ENCODE measurements at regions not wholly inside any gene's neighbourhood (a gene's known extent, or its start where the extent isn't known, plus 50 kb on each side); places are given as distances from the start of the nearest gene placed in this dataset.

- Histone ChIP-seq H3K9ac (ENCODE audit: low read length) (no peak overlapping the region), H3K4me2 (ENCODE audit: low read length, poor library complexity, severe bottlenecking) (no peak overlapping the region), H3K79me1 (replicated peaks; ENCODE audit: low read length, poor library complexity, severe bottlenecking) (no peaks in the 10 kb centered on the region), H2AK5ac (ENCODE audit: low read length, severe bottlenecking) (no peak overlapping the region), H3K14ac (ENCODE audit: low read length in 2 of 2) (no peak overlapping the region), H2BK12ac (ENCODE audit: low read length in 2 of 2) (no peak overlapping the region), H3K36me3 (ENCODE audit: control insufficient read depth in 1 of 2, insufficient read depth in 2 of 2, low read depth in 1 of 2, low read length in 2 of 2) (no peaks in the 10 kb centered on the region), H3K27me3 (ENCODE audit: control insufficient read depth in 1 of 2, insufficient read depth in 1 of 2, low read length in 2 of 2) (no peaks in the 10 kb centered on the region), H2BK120ac (ENCODE audit: low read depth, low read length) (no peak overlapping the region), H3K4me3 (ENCODE audit: insufficient read depth in 1 of 2, low read depth in 1 of 2, low read length in 2 of 2) (no peak overlapping the region), H3K18ac (ENCODE audit: low read depth in 1 of 2, low read length in 2 of 2) (no peak overlapping the region), H2BK5ac (ENCODE audit: low read depth, low read length, poor library complexity, severe bottlenecking) (no peak overlapping the region), H2AFZ (ENCODE audit: low read depth, low read length) (no peak overlapping the region), H2BK15ac (ENCODE audit: low read depth, poor library complexity, severe bottlenecking) (no peak overlapping the region), H3K23ac (ENCODE audit: low read length in 2 of 2) (no peak overlapping the region), H4K91ac (ENCODE audit: low read length) (no peak overlapping the region), H3K4me1 (ENCODE audit: control insufficient read depth, insufficient read depth, low read depth, low read length) (no peaks in the 10 kb centered on the region), H3K27ac (ENCODE audit: low read length, poor library complexity, severe bottlenecking) (no peak overlapping the region), H3K9me3 (ENCODE audit: control insufficient read depth, low read length) (no peaks in the 10 kb centered on the region), H4K8ac (ENCODE audit: low read length) (no peak overlapping the region), H3K4ac (ENCODE audit: low read depth in 1 of 2, low read length in 2 of 2) (no peak overlapping the region)
- WGBS = 100% methylated on average over 1 of the region's 2 CpGs
- DNase-seq = no peak
Observed at GRCh38 chr2:137893145-137893544, 71.1 kb upstream of the HNMT start.

DNA sequence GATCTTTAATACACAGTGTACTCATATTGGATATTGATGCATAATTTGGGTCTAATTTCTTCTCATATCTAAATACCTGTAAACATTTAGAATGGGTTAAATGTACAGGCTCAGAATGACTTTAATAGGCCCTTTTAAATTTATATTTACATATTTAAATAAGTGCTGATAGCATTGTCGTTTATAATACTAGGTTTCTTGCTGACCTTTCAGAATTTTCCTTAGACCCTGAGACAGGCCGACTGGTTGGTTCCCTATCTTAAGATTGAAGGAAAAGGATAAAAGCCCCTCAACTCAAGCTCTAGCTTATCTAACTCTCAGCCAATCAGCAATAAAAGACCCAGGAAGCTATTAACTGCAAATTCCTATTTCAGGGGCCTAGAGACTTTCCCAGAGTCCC, 67.8 kb upstream of the HNMT start:
- H4K91ac ChIP-seq (ENCODE audit: low read length) = no peak overlapping the region
- no peak overlapping the region for H3K4me2 ChIP-seq (ENCODE audit: low read length, poor library complexity, severe bottlenecking)
- H3K9ac ChIP-seq (ENCODE audit: low read length) = no peak overlapping the region
- H3K27me3 ChIP-seq (ENCODE audit: control insufficient read depth in 1 of 2, insufficient read depth in 1 of 2, low read length in 2 of 2) = no peaks in the 10 kb centered on the region
- no peak for DNase-seq
- H2BK15ac ChIP-seq (ENCODE audit: low read depth, poor library complexity, severe bottlenecking) = no peak overlapping the region
- no peak overlapping the region for H3K27ac ChIP-seq (ENCODE audit: low read length, poor library complexity, severe bottlenecking)
- no peak overlapping the region for H3K18ac ChIP-seq (ENCODE audit: low read depth in 1 of 2, low read length in 2 of 2)
- H2BK120ac ChIP-seq (ENCODE audit: low read depth, low read length) = no peak overlapping the region
- no peak overlapping the region for H3K23ac ChIP-seq (ENCODE audit: low read length in 2 of 2)
- H3K4me3 ChIP-seq (ENCODE audit: insufficient read depth in 1 of 2, low read depth in 1 of 2, low read length in 2 of 2) = no peak overlapping the region
- no peaks in the 10 kb centered on the region for H3K4me1 ChIP-seq (ENCODE audit: control insufficient read depth, insufficient read depth, low read depth, low read length)
- no peaks in the 10 kb centered on the region for H3K79me1 ChIP-seq (replicated peaks; ENCODE audit: low read length, poor library complexity, severe bottlenecking)
- no peak overlapping the region for H2BK12ac ChIP-seq (ENCODE audit: low read length in 2 of 2)
- no peak overlapping the region for H3K4ac ChIP-seq (ENCODE audit: low read depth in 1 of 2, low read length in 2 of 2)
- no peak overlapping the region for H3K14ac ChIP-seq (ENCODE audit: low read length in 2 of 2)
- H4K8ac ChIP-seq (ENCODE audit: low read length) = no peak overlapping the region
- H2AFZ ChIP-seq (ENCODE audit: low read depth, low read length) = no peak overlapping the region
- 93% methylated on average over 2 of the region's 2 CpGs for WGBS
- H3K9me3 ChIP-seq (ENCODE audit: control insufficient read depth, low read length) = no peaks in the 10 kb centered on the region
- no peak overlapping the region for H2BK5ac ChIP-seq (ENCODE audit: low read depth, low read length, poor library complexity, severe bottlenecking)
- H3K36me3 ChIP-seq (ENCODE audit: control insufficient read depth in 1 of 2, insufficient read depth in 2 of 2, low read depth in 1 of 2, low read length in 2 of 2) = no peaks in the 10 kb centered on the region
- no peak overlapping the region for H2AK5ac ChIP-seq (ENCODE audit: low read length, severe bottlenecking)

- H3K36me3 ChIP-seq (ENCODE audit: control insufficient read depth in 1 of 2, insufficient read depth in 2 of 2, low read depth in 1 of 2, low read length in 2 of 2) = no peaks in the 10 kb centered on the region
- no peak overlapping the region for H3K23ac ChIP-seq (ENCODE audit: low read length in 2 of 2)
- no peak for DNase-seq
- no peak overlapping the region for H3K14ac ChIP-seq (ENCODE audit: low read length in 2 of 2)
- no peak overlapping the region for H2AFZ ChIP-seq (ENCODE audit: low read depth, low read length)
- H3K9me3 ChIP-seq (ENCODE audit: control insufficient read depth, low read length) = no peaks in the 10 kb centered on the region
- H3K27me3 ChIP-seq (ENCODE audit: control insufficient read depth in 1 of 2, insufficient read depth in 1 of 2, low read length in 2 of 2) = no peaks in the 10 kb centered on the region
- no peak overlapping the region for H4K8ac ChIP-seq (ENCODE audit: low read length)
- no peak overlapping the region for H4K91ac ChIP-seq (ENCODE audit: low read length)
- no peaks in the 10 kb centered on the region for H3K79me1 ChIP-seq (replicated peaks; ENCODE audit: low read length, poor library complexity, severe bottlenecking)
- no peak overlapping the region for H3K9ac ChIP-seq (ENCODE audit: low read length)
- H3K18ac ChIP-seq (ENCODE audit: low read depth in 1 of 2, low read length in 2 of 2) = no peak overlapping the region
- no peak overlapping the region for H2BK120ac ChIP-seq (ENCODE audit: low read depth, low read length)
- no peak overlapping the region for H2AK5ac ChIP-seq (ENCODE audit: low read length, severe bottlenecking)
- H2BK5ac ChIP-seq (ENCODE audit: low read depth, low read length, poor library complexity, severe bottlenecking) = no peak overlapping the region
- no peak overlapping the region for H2BK15ac ChIP-seq (ENCODE audit: low read depth, poor library complexity, severe bottlenecking)
- no peaks in the 10 kb centered on the region for H3K4me1 ChIP-seq (ENCODE audit: control insufficient read depth, insufficient read depth, low read depth, low read length)
- no peak overlapping the region for H3K27ac ChIP-seq (ENCODE audit: low read length, poor library complexity, severe bottlenecking)
- no peak overlapping the region for H3K4me3 ChIP-seq (ENCODE audit: insufficient read depth in 1 of 2, low read depth in 1 of 2, low read length in 2 of 2)
- 50% methylated on average over 1 of the region's 1 CpG for WGBS
- H2BK12ac ChIP-seq (ENCODE audit: low read length in 2 of 2) = no peak overlapping the region
- no peak overlapping the region for H3K4ac ChIP-seq (ENCODE audit: low read depth in 1 of 2, low read length in 2 of 2)
- H3K4me2 ChIP-seq (ENCODE audit: low read length, poor library complexity, severe bottlenecking) = no peak overlapping the region
Observed at GRCh38 chr2:137897082-137897481, 67.2 kb upstream of the HNMT start.

GRCh38 chr2:137900421-137901141, 63.7 kb upstream of the HNMT start:
- Histone ChIP-seq H2AFZ (ENCODE audit: low read depth, low read length) (no peak overlapping the region), H2BK15ac (ENCODE audit: low read depth, poor library complexity, severe bottlenecking) (no peak overlapping the region), H3K4me2 (ENCODE audit: low read length, poor library complexity, severe bottlenecking) (no peak overlapping the region), H3K36me3 (ENCODE audit: control insufficient read depth in 1 of 2, insufficient read depth in 2 of 2, low read depth in 1 of 2, low read length in 2 of 2) (no peaks in the 10 kb centered on the region), H4K91ac (ENCODE audit: low read length) (no peak overlapping the region), H3K4me3 (ENCODE audit: insufficient read depth in 1 of 2, low read depth in 1 of 2, low read length in 2 of 2) (no peak overlapping the region), H3K27me3 (ENCODE audit: control insufficient read depth in 1 of 2, insufficient read depth in 1 of 2, low read length in 2 of 2) (no peaks in the 10 kb centered on the region), H2BK5ac (ENCODE audit: low read depth, low read length, poor library complexity, severe bottlenecking) (no peak overlapping the region), H2AK5ac (ENCODE audit: low read length, severe bottlenecking) (no peak overlapping the region), H3K23ac (ENCODE audit: low read length in 2 of 2) (no peak overlapping the region), H3K9ac (ENCODE audit: low read length) (no peak overlapping the region), H3K18ac (ENCODE audit: low read depth in 1 of 2, low read length in 2 of 2) (no peak overlapping the region), H4K8ac (ENCODE audit: low read length) (no peak overlapping the region), H3K14ac (ENCODE audit: low read length in 2 of 2) (no peak overlapping the region), H2BK12ac (ENCODE audit: low read length in 2 of 2) (no peak overlapping the region), H3K9me3 (ENCODE audit: control insufficient read depth, low read length) (no peaks in the 10 kb centered on the region), H3K4me1 (ENCODE audit: control insufficient read depth, insufficient read depth, low read depth, low read length) (no peaks in the 10 kb centered on the region), H2BK120ac (ENCODE audit: low read depth, low read length) (no peak overlapping the region), H3K4ac (ENCODE audit: low read depth in 1 of 2, low read length in 2 of 2) (no peak overlapping the region), H3K79me1 (replicated peaks; ENCODE audit: low read length, poor library complexity, severe bottlenecking) (no peaks in the 10 kb centered on the region), H3K27ac (ENCODE audit: low read length, poor library complexity, severe bottlenecking) (no peak overlapping the region)
- DNase-seq = no peak
- WGBS = 82% methylated on average over 4 of the region's 4 CpGs
